KMS-11 (cell line): ENCODE measurements at regions not wholly inside any gene's neighbourhood (a gene's known extent, or its start where the extent isn't known, plus 50 kb on each side); places are given as distances from the start of the nearest gene placed in this dataset.

ENCODE experiments used
- H2AFZ ChIP-seq: fragments of 200-600 bp; sonication (generic); 2 replicates; pipeline ENCODE4 v1.6.1; 2016; ENCODE audit warnings: antibody characterized with exemption, mixed run types, low read depth
- H3K27ac ChIP-seq: fragments of 200-600 bp; sonication (generic); 2 replicates; pipeline ENCODE4 v1.6.1; 2016; ENCODE audit warnings: mild to moderate bottlenecking, mixed run types
- H3K27me3 ChIP-seq: fragments of 200-600 bp; sonication (generic); 2 replicates; pipeline ENCODE4 v1.6.1; 2017; ENCODE audit warnings: mild to moderate bottlenecking, low read depth, mixed run types, moderate library complexity; ENCODE audit not compliant: insufficient read depth
- H3K36me3 ChIP-seq: fragments of 200-600 bp; sonication (generic); 2 replicates; pipeline ENCODE4 v1.6.1; 2017; ENCODE audit warnings: mild to moderate bottlenecking, mixed run types; ENCODE audit not compliant: insufficient read depth
- H3K4me1 ChIP-seq: fragments of 200-600 bp; sonication (generic); 2 replicates; pipeline ENCODE4 v1.6.1; 2016; ENCODE audit warnings: mild to moderate bottlenecking, low read depth, mixed run types; ENCODE audit not compliant: poor library complexity, severe bottlenecking
- H3K4me2 ChIP-seq: fragments of 200-600 bp; sonication (generic); 2 replicates; pipeline ENCODE4 v1.7.0; 2016; ENCODE audit warnings: mild to moderate bottlenecking, mixed run types
- H3K4me3 ChIP-seq: fragments of 200-600 bp; sonication (generic); IDR thresholded peaks from 2 replicates; pipeline ENCODE4 v1.6.1; 2017; ENCODE audit warnings: low read depth, low read length, mixed read lengths; ENCODE audit not compliant: insufficient read depth
- H3K79me2 ChIP-seq: fragments of 200-600 bp; sonication (generic); 2 replicates; pipeline ENCODE4 v1.6.1; 2016; ENCODE audit warnings: low read depth, mixed run types; ENCODE audit not compliant: insufficient read depth
- H3K9ac ChIP-seq: fragments of 200-600 bp; sonication (generic); 2 replicates; pipeline ENCODE4 v1.6.1; 2016; ENCODE audit warnings: mild to moderate bottlenecking, mixed run types
- H4K20me1 ChIP-seq: fragments of 200-600 bp; sonication (generic); 2 replicates; pipeline ENCODE4 v1.6.1; 2016; ENCODE audit warnings: mild to moderate bottlenecking, mixed run types; ENCODE audit not compliant: insufficient read depth
- CTCF ChIP-seq: fragments of 200-600 bp; sonication (generic); conservative IDR thresholded peaks from 2 replicates; pipeline ENCODE4 v1.6.1; 2017; ENCODE audit warnings: low read depth, mild to moderate bottlenecking, antibody characterized with exemption, low read length, moderate library complexity, mixed read lengths

- Histone ChIP-seq H3K9ac (no peak overlapping the region), H4K20me1 (no peaks in the 10 kb centered on the region), H3K36me3 (no peaks in the 10 kb centered on the region), H3K4me3 (no peak overlapping the region), H3K4me2 (no peak overlapping the region), H3K27me3 (no peaks in the 10 kb centered on the region), H3K27ac (no peak overlapping the region), H3K79me2 (no peaks in the 10 kb centered on the region), H2AFZ (no peak overlapping the region), H3K4me1 (no peaks in the 10 kb centered on the region)
- no peak for TF ChIP-seq CTCF
These were observed 72.2 kb upstream of the GNAO1 start for GRCh38 chr16:56119133-56119532.

- no peak for TF ChIP-seq CTCF
- no peaks in the 10 kb centered on the region for H3K27me3 ChIP-seq
- no peaks in the 10 kb centered on the region for H3K4me1 ChIP-seq
- no peak overlapping the region for H2AFZ ChIP-seq
- H4K20me1 ChIP-seq = no peaks in the 10 kb centered on the region
- H3K9ac ChIP-seq = no peak overlapping the region
- H3K36me3 ChIP-seq = no peaks in the 10 kb centered on the region
- no peak overlapping the region for H3K27ac ChIP-seq
- H3K4me2 ChIP-seq = no peak overlapping the region
- no peaks in the 10 kb centered on the region for H3K79me2 ChIP-seq
- no peak overlapping the region for H3K4me3 ChIP-seq
These were observed 74.7 kb upstream of the GNAO1 start for GRCh38 chr16:56116577-56116964.

GRCh38 chr16:56115817-56116576 lies 75.3 kb upstream of the GNAO1 start:
- no peak overlapping the region for H3K9ac ChIP-seq
- H3K36me3 ChIP-seq = no peaks in the 10 kb centered on the region
- H3K4me2 ChIP-seq = no peak overlapping the region
- H4K20me1 ChIP-seq = no peaks in the 10 kb centered on the region
- H3K27me3 ChIP-seq = no peaks in the 10 kb centered on the region
- no peak overlapping the region for H3K27ac ChIP-seq
- H3K79me2 ChIP-seq = no peaks in the 10 kb centered on the region
- no peak for TF ChIP-seq CTCF
- no peak overlapping the region for H3K4me3 ChIP-seq
- H3K4me1 ChIP-seq = no peaks in the 10 kb centered on the region
- H2AFZ ChIP-seq = no peak overlapping the region

GRCh38 chr16:56113223-56113622 lies 78.1 kb upstream of the GNAO1 start:
- H3K27ac ChIP-seq = no peak overlapping the region
- no peak overlapping the region for H3K4me3 ChIP-seq
- H3K4me1 ChIP-seq = no peaks in the 10 kb centered on the region
- no peak overlapping the region for H3K4me2 ChIP-seq
- no peaks in the 10 kb centered on the region for H3K79me2 ChIP-seq
- no peak overlapping the region for H2AFZ ChIP-seq
- H3K27me3 ChIP-seq = no peaks in the 10 kb centered on the region
- H4K20me1 ChIP-seq = no peaks in the 10 kb centered on the region
- no peak for TF ChIP-seq CTCF
- H3K36me3 ChIP-seq = no peaks in the 10 kb centered on the region
- no peak overlapping the region for H3K9ac ChIP-seq
